GM21447 (cell line): ENCODE measurements at regions not wholly inside any gene's neighbourhood (a gene's known extent, or its start where the extent isn't known, plus 50 kb on each side); places are given as distances from the start of the nearest gene placed in this dataset.
"Not testable (repeated sequence)": the region's sequence is repeated elsewhere in the genome, so short reads cannot be mapped to it uniquely, and the experiment has no call there.

Experiments used
- ATAC-seq: cut with Tn5 transposase; IDR thresholded peaks from one replicate; pipeline ENCODE4 v1.9.1; 2021; ENCODE audit not compliant: unreplicated experiment

- no peak for ATAC-seq
These were observed 322.5 kb upstream of the CFAP20DC start for GRCh38 chr3:59372346-59372745.

- no peak for ATAC-seq
These were observed 319.3 kb upstream of the CFAP20DC start for GRCh38 chr3:59368900-59369675.

- no peak for ATAC-seq
These were observed 317.3 kb upstream of the CFAP20DC start for GRCh38 chr3:59367150-59367549.

GRCh38 chr3:59366218-59366617 lies 316.4 kb upstream of the CFAP20DC start:
- no peak for ATAC-seq

GRCh38 chr3:59364496-59364895 lies 314.7 kb upstream of the CFAP20DC start:
- ATAC-seq = no peak

- not testable (repeated sequence) for ATAC-seq
These were observed 310.5 kb upstream of the CFAP20DC start for GRCh38 chr3:59360312-59360711.

GRCh38 chr3:59341459-59341858 lies 291.6 kb upstream of the CFAP20DC start:
- ATAC-seq = no peak

- no peak for ATAC-seq
These were observed 290.0 kb upstream of the CFAP20DC start for GRCh38 chr3:59339818-59340217.

GRCh38 chr3:59338934-59339333 lies 289.1 kb upstream of the CFAP20DC start:
- no peak for ATAC-seq

- ATAC-seq = no peak
These were observed 285.5 kb upstream of the CFAP20DC start for GRCh38 chr3:59335338-59335737.

GRCh38 chr3:59334585-59334984 lies 284.8 kb upstream of the CFAP20DC start:
- no peak for ATAC-seq

GRCh38 chr3:59327376-59327808 lies 277.6 kb upstream of the CFAP20DC start:
- no peak for ATAC-seq

GRCh38 chr3:59326246-59327024 lies 276.6 kb upstream of the CFAP20DC start:
- no peak for ATAC-seq

GRCh38 chr3:59321881-59322540 lies 272.2 kb upstream of the CFAP20DC start:
- ATAC-seq = no peak

GRCh38 chr3:59320080-59320479 lies 270.3 kb upstream of the CFAP20DC start:
- ATAC-seq = no peak

GRCh38 chr3:59319442-59319841 lies 269.6 kb upstream of the CFAP20DC start:
- no peak for ATAC-seq

- ATAC-seq = no peak
These were observed 269.1 kb upstream of the CFAP20DC start for GRCh38 chr3:59318881-59319280.

GRCh38 chr3:59317386-59317785 lies 267.6 kb upstream of the CFAP20DC start:
- ATAC-seq = no peak

GRCh38 chr3:59316688-59317275 lies 267.0 kb upstream of the CFAP20DC start:
- ATAC-seq = no peak

- peak; percentile 90 for ATAC-seq
These were observed 263.5 kb upstream of the CFAP20DC start for GRCh38 chr3:59313365-59313764.

GRCh38 chr3:59311231-59311630 lies 261.4 kb upstream of the CFAP20DC start:
- no peak for ATAC-seq
